OCI-LY7 (cell line): ENCODE measurements at regions not wholly inside any gene's neighbourhood (a gene's known extent, or its start where the extent isn't known, plus 50 kb on each side); places are given as distances from the start of the nearest gene placed in this dataset.

ENCODE experiments used
- BruUV-seq: library from RNA; stranded (reverse); fragments of 400-500 nt; replicated peaks from 2 replicates; lab custom pipeline; 2021; lab: Mats Ljungman, UMichigan
- CTCF ChIA-PET: fragments of 300-600 bp; sonication (Branson Sonifier 250); formaldehyde crosslinking; loops from one replicate; lab custom pipeline; 2022; ENCODE audit warnings: antibody characterized with exemption; ENCODE audit not compliant: unreplicated experiment; lab: Charles Lee
- POLR2A ChIA-PET: fragments of 300-600 bp; sonication (Branson Sonifier 250); formaldehyde crosslinking; loops from one replicate; lab custom pipeline; 2022; ENCODE audit warnings: antibody characterized with exemption; lab: Charles Lee
- DNase-seq: peaks from one replicate; pipeline ENCODE4 v3.0.0-alpha.2; 2015; ENCODE audit warnings: low spot score
- H2AFZ ChIP-seq: fragments of 200-600 bp; sonication (generic), shearing (Covaris generic); 2 replicates; pipeline ENCODE4 v1.6.1; 2014; ENCODE audit warnings: mild to moderate bottlenecking, antibody characterized with exemption, low read length, moderate library complexity
- H3K27ac ChIP-seq: fragments of 200-600 bp; sonication (generic); 2 replicates; pipeline ENCODE4 v1.5.1; 2014; ENCODE audit warnings: mixed run types, low read depth, mild to moderate bottlenecking, moderate library complexity, low read length, inconsistent platforms; ENCODE audit not compliant: poor library complexity, severe bottlenecking
- H3K36me3 ChIP-seq: fragments of 200-600 bp; sonication (generic); 2 replicates; pipeline ENCODE4 v1.6.1; 2014; ENCODE audit warnings: mild to moderate bottlenecking, antibody characterized with exemption, low read length, moderate library complexity, mixed read lengths; ENCODE audit not compliant: insufficient read depth
- H3K4me1 ChIP-seq: fragments of 200-600 bp; sonication (generic); 2 replicates; pipeline ENCODE4 v1.5.1; 2014; ENCODE audit warnings: mild to moderate bottlenecking, low read length; ENCODE audit not compliant: insufficient read depth, poor library complexity, severe bottlenecking
- H3K4me2 ChIP-seq: fragments of 200-600 bp; sonication (generic); 2 replicates; pipeline ENCODE4 v1.6.1; 2014; ENCODE audit warnings: mild to moderate bottlenecking, low read length
- H3K4me3 ChIP-seq: fragments of 200-600 bp; sonication (generic); 2 replicates; pipeline ENCODE4 v1.5.1; 2014; ENCODE audit warnings: mild to moderate bottlenecking, low read depth, low read length; ENCODE audit not compliant: poor library complexity, severe bottlenecking
- H3K79me2 ChIP-seq: fragments of 200-600 bp; sonication (generic); 2 replicates; pipeline ENCODE4 v1.6.1; 2016; ENCODE audit warnings: low read depth, mild to moderate bottlenecking, low read length, moderate library complexity, mixed read lengths; ENCODE audit not compliant: insufficient read depth
- H3K9me2 ChIP-seq: fragments of 200-600 bp; sonication (generic); 2 replicates; pipeline ENCODE4 v1.6.1; 2016; ENCODE audit warnings: mild to moderate bottlenecking, low read length, mixed read lengths; ENCODE audit not compliant: insufficient read depth
- H3K9me3 ChIP-seq: fragments of 200-600 bp; sonication (generic); 2 replicates; pipeline ENCODE4 v1.6.1; 2014; ENCODE audit warnings: mild to moderate bottlenecking, mixed run types, low read length, mixed read lengths
- H4K20me1 ChIP-seq: fragments of 200-600 bp; sonication (generic); 2 replicates; pipeline ENCODE4 v1.6.1; 2014; ENCODE audit warnings: mild to moderate bottlenecking, antibody characterized with exemption, low read length, moderate library complexity, mixed read lengths; ENCODE audit not compliant: insufficient read depth
- EZH2phosphoT487 ChIP-seq: fragments of 200-600 bp; sonication (generic); IDR thresholded peaks from 2 replicates; pipeline ENCODE4 v1.6.1; 2018; ENCODE audit warnings: low read depth, borderline replicate concordance, mild to moderate bottlenecking, mixed run types, antibody characterized with exemption, low read length, moderate library complexity, mixed read lengths
- intact Hi-C: fragments of 100-400 bp; cut with micrococcal nuclease; formaldehyde crosslinking; loops from one replicate; pipeline ENCODE4 v1.10.0; 2022; ENCODE audit not compliant: unreplicated experiment
- TF ChIP-seq, protein P1 (sequence below): fragments of 200-600 bp; sonication (generic); conservative IDR thresholded peaks from 2 replicates; pipeline ENCODE4 v1.5.1; 2014; ENCODE audit warnings: mild to moderate bottlenecking, antibody characterized with exemption, low read length, moderate library complexity, mixed read lengths

DNA sequence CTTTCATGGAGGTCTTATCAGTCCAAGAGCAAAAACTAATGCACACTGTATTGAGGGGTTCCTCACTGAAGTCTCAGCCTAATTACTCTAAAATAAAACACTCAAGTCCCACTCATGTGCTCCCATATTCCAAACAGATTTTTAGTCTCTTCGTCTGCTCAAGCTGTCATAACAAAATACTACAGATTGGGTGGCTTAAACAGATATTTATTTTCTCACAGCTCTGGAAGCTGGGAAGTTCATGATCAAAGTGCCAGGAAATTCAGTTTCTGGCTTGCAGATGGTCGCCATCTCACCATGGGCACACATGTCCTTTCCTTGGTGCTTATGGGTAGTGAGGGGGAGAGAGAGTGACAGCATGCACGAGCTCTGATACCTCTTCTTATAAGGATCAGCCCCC is 147.5 kb downstream of the ANXA2 start:
- H3K4me2 ChIP-seq = no peak overlapping the region
- no peaks in the 10 kb centered on the region for H4K20me1 ChIP-seq
- H3K79me2 ChIP-seq = no peaks in the 10 kb centered on the region
- H3K4me1 ChIP-seq = no peaks in the 10 kb centered on the region
- no peaks in the 10 kb centered on the region for H3K36me3 ChIP-seq
- no TSS peak for BruUV-seq
- intact Hi-C loops = no loop called here
- TF ChIP-seq, protein P1, sequence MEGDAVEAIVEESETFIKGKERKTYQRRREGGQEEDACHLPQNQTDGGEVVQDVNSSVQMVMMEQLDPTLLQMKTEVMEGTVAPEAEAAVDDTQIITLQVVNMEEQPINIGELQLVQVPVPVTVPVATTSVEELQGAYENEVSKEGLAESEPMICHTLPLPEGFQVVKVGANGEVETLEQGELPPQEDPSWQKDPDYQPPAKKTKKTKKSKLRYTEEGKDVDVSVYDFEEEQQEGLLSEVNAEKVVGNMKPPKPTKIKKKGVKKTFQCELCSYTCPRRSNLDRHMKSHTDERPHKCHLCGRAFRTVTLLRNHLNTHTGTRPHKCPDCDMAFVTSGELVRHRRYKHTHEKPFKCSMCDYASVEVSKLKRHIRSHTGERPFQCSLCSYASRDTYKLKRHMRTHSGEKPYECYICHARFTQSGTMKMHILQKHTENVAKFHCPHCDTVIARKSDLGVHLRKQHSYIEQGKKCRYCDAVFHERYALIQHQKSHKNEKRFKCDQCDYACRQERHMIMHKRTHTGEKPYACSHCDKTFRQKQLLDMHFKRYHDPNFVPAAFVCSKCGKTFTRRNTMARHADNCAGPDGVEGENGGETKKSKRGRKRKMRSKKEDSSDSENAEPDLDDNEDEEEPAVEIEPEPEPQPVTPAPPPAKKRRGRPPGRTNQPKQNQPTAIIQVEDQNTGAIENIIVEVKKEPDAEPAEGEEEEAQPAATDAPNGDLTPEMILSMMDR = no peak
- TF ChIP-seq EZH2phosphoT487 = no peak
- no peak for DNase-seq
- H2AFZ ChIP-seq = no peak overlapping the region
- POLR2A ChIA-PET = no interaction called here
- no peak overlapping the region for H3K4me3 ChIP-seq
- no peaks in the 10 kb centered on the region for H3K9me3 ChIP-seq
- CTCF ChIA-PET = no interaction called here
- no peaks in the 10 kb centered on the region for H3K9me2 ChIP-seq
- no peak overlapping the region for H3K27ac ChIP-seq

- no peak overlapping the region for H3K4me3 ChIP-seq
- CTCF ChIA-PET = no interaction called here
- POLR2A ChIA-PET = no interaction called here
These were observed 146.3 kb downstream of the ANXA2 start for GRCh38 chr15:60251300-60252070.

DNA sequence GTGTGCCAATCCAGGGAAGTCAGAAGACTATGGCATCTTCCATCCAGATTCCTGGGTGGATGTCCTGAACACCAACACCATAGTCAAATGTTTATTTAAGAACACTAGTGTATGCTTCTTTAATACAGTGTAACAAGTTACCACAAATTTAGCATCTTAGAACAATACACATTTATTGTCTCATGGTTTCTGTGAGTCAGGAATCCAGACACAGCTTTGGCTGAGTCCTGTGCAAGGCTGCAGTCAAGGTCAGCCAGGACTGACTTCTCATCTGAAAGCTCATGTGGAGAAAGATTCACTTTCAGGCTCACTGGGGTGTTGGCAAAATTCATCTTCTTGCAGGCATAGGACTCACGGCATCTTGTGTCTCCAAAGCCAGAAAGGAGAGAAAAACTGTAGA is 143.4 kb downstream of the ANXA2 start:
- ChIA-PET CTCF (no interaction called here), POLR2A (no interaction called here)
- intact Hi-C loops = no loop called here
- no TSS peak for BruUV-seq
- Histone ChIP-seq H3K36me3 (no peaks in the 10 kb centered on the region), H2AFZ (no peak overlapping the region), H3K9me2 (no peaks in the 10 kb centered on the region), H3K27ac (no peak overlapping the region), H3K79me2 (no peaks in the 10 kb centered on the region), H3K4me3 (no peak overlapping the region), H3K9me3 (no peaks in the 10 kb centered on the region), H4K20me1 (no peaks in the 10 kb centered on the region), H3K4me1 (no peaks in the 10 kb centered on the region), H3K4me2 (no peak overlapping the region)
- no peak for DNase-seq
- TF ChIP-seq, protein P1 = no peak
- no peak for TF ChIP-seq EZH2phosphoT487

More at GRCh38 chr15:60251300-60252070, 146.3 kb downstream of the ANXA2 start:
- no TSS peak for BruUV-seq
- no peak overlapping the region for H3K4me2 ChIP-seq
- H3K9me3 ChIP-seq = no peaks in the 10 kb centered on the region
- no peaks in the 10 kb centered on the region for H3K9me2 ChIP-seq
- H3K27ac ChIP-seq = no peak overlapping the region
- TF ChIP-seq, protein P1 = no peak
- no peak for TF ChIP-seq EZH2phosphoT487
- no peaks in the 10 kb centered on the region for H4K20me1 ChIP-seq
- no peak overlapping the region for H2AFZ ChIP-seq
- no peaks in the 10 kb centered on the region for H3K79me2 ChIP-seq
- no peak for DNase-seq
- intact Hi-C loops = no loop called here
- no peaks in the 10 kb centered on the region for H3K4me1 ChIP-seq
- no peaks in the 10 kb centered on the region for H3K36me3 ChIP-seq
